Spleen (tissue), 7 donors: ENCODE measurements at regions not wholly inside any gene's neighbourhood (a gene's known extent, or its start where the extent isn't known, plus 50 kb on each side); places are given as distances from the start of the nearest gene placed in this dataset.

Experiments used
- POLR2A ChIP-seq, 3 donors: fragments of 450-650 bp; IDR thresholded peaks; one replicate each; pipeline ENCODE4 v1.5.1; 2017; ENCODE audit warnings: antibody characterized with exemption in 3 of 3, mild to moderate bottlenecking in 1 of 3
- POLR2AphosphoS5 ChIP-seq, 3 donors: sonication (generic); formaldehyde crosslinking; IDR thresholded peaks; one replicate each; pipeline ENCODE4 v1.5.1; 2017; ENCODE audit warnings: antibody characterized with exemption in 3 of 3
- TF ChIP-seq, protein P1 (sequence below), 11 experiments: fragments of 200-600 bp in 7 of 11; fragments of 450-650 bp in 4 of 11; sonication (generic) in 4 of 11; IDR thresholded peaks in 8 of 11; conservative IDR thresholded peaks in 3 of 11; 1 replicate in 7 of 11; 2 replicates in 4 of 11; pipeline versions ENCODE4 v1.4.0 to v1.8.0; 2016 to 2021; ENCODE audit warnings: antibody characterized with exemption in 11 of 11, inconsistent platforms in 4 of 11, mild to moderate bottlenecking in 1 of 11
- donor health status: DM: no; HTN: no; CAD: no; lungs with moderate emphysema.
- donor health status: DM: no; HTN: no; CAD: no.
- donor health status: DM: no; HTN: no; CAD: no.

DNA sequence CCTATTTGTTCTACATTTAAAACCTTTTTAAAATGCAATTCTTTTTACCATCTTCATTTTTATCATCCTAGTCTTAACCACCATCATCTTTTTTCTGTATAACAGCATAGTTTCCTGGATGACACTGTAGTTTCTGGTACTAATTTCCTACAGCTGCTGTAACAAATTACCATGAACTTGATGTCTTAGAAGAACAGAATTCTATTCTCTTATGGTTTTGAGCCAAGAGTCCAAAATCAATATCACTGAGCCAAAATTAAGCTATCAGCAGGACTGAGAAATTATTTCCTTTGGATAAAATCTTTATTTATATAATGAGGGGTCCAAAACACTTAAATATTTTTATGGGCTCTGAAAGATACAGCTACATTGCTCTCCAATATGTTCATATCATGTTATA, 539.3 kb downstream of the METTL4 start:
- TF ChIP-seq, protein P1, sequence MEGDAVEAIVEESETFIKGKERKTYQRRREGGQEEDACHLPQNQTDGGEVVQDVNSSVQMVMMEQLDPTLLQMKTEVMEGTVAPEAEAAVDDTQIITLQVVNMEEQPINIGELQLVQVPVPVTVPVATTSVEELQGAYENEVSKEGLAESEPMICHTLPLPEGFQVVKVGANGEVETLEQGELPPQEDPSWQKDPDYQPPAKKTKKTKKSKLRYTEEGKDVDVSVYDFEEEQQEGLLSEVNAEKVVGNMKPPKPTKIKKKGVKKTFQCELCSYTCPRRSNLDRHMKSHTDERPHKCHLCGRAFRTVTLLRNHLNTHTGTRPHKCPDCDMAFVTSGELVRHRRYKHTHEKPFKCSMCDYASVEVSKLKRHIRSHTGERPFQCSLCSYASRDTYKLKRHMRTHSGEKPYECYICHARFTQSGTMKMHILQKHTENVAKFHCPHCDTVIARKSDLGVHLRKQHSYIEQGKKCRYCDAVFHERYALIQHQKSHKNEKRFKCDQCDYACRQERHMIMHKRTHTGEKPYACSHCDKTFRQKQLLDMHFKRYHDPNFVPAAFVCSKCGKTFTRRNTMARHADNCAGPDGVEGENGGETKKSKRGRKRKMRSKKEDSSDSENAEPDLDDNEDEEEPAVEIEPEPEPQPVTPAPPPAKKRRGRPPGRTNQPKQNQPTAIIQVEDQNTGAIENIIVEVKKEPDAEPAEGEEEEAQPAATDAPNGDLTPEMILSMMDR (IDR thresholded peaks at IDR 0.05 in 8 of 11, conservative IDR thresholded peaks at IDR 0.05 in 3 of 11) = no peak
- no peak for TF ChIP-seq POLR2A (IDR thresholded peaks at IDR 0.05)
- TF ChIP-seq POLR2AphosphoS5 (IDR thresholded peaks at IDR 0.05) = no peak
